SK-N-SH (cell line): ENCODE measurements at regions not wholly inside any gene's neighbourhood (a gene's known extent, or its start where the extent isn't known, plus 50 kb on each side); places are given as distances from the start of the nearest gene placed in this dataset.

Experiments
- CTCF ChIA-PET: fragments of 300-600, 350-600 bp; formaldehyde crosslinking; extraction: SDS; loops from one replicate; lab custom pipeline; 2021; lab: Yijun Ruan, JAX
- POLR2A ChIA-PET: fragments of 350-600 bp; sonication (Branson Sonifier 250); formaldehyde crosslinking; extraction: SDS; loops from one replicate; lab custom pipeline; 2020; ENCODE audit warnings: antibody characterized with exemption, inconsistent platforms; lab: Yijun Ruan, JAX
- DNase-seq: peaks from one replicate; pipeline ENCODE4 v3.0.0; 2012
- H2AFZ ChIP-seq: fragments of 200-600 bp; sonication (generic); 2 replicates; pipeline ENCODE4 v1.8.1; 2016; ENCODE audit warnings: antibody characterized with exemption, mild to moderate bottlenecking, low read depth
- H3F3A ChIP-seq: fragments of 200-600 bp; sonication (generic); replicated peaks from 2 replicates; pipeline ENCODE3; 2016; ENCODE audit warnings: antibody characterized with exemption, mild to moderate bottlenecking; ENCODE audit not compliant: insufficient read depth
- H3K27ac ChIP-seq, 2 experiments: fragments of 200-500 bp in 1 of 2; fragments of 200-600 bp in 1 of 2; sonication (Bioruptor generic) in 1 of 2; sonication (generic), shearing (Covaris generic) in 1 of 2; 2 replicates each; pipeline versions ENCODE4 v1.5.1 to v1.6.1; 2014 to 2016; ENCODE audit warnings: low read depth in 2 of 2, inconsistent platforms in 1 of 2, low read length in 1 of 2, mild to moderate bottlenecking in 1 of 2, mixed read lengths in 1 of 2
- H3K27me3 ChIP-seq: fragments of 200-600 bp; sonication (generic), shearing (Covaris generic); 2 replicates; pipeline ENCODE4 v1.6.1; 2016; ENCODE audit warnings: mixed run types; ENCODE audit not compliant: insufficient read depth
- H3K36me3 ChIP-seq, 2 experiments: fragments of 200-500 bp in 1 of 2; fragments of 200-600 bp in 1 of 2; sonication (Bioruptor generic) in 1 of 2; sonication (generic) in 1 of 2; replicated peaks in 1 of 2; 2 replicates each; pipeline versions ENCODE3 to v1.5.1; 2014 to 2016; ENCODE audit warnings: low read length in 1 of 2, mild to moderate bottlenecking in 1 of 2; ENCODE audit not compliant: insufficient read depth in 2 of 2, control insufficient read depth in 1 of 2
- H3K4me1 ChIP-seq, 2 experiments: fragments of 200-500 bp in 1 of 2; fragments of 200-600 bp in 1 of 2; sonication (Bioruptor generic) in 1 of 2; sonication (generic), shearing (Covaris generic) in 1 of 2; 2 replicates each; pipeline versions ENCODE4 v1.5.1 to v1.6.1; 2014 to 2016; ENCODE audit warnings: low read depth in 1 of 2, low read length in 1 of 2, mixed run types in 1 of 2; ENCODE audit not compliant: insufficient read depth in 2 of 2, control insufficient read depth in 1 of 2
- H3K4me2 ChIP-seq: fragments of 200-600 bp; sonication (generic), shearing (Covaris generic); 2 replicates; pipeline ENCODE4 v1.6.1; 2017; ENCODE audit warnings: mixed run types
- H3K4me3 ChIP-seq, 2 experiments: fragments of 200-500 bp in 1 of 2; fragments of 200-600 bp in 1 of 2; sonication (Bioruptor generic) in 1 of 2; sonication (generic), shearing (Covaris generic) in 1 of 2; 2 replicates each; pipeline versions ENCODE4 v1.5.1 to v1.8.1; 2014 to 2016; ENCODE audit warnings: low read depth in 2 of 2, inconsistent platforms in 1 of 2, low read length in 1 of 2, mild to moderate bottlenecking in 1 of 2, mixed read lengths in 1 of 2, moderate library complexity in 1 of 2
- H3K79me2 ChIP-seq: fragments of 200-600 bp; sonication (generic); 2 replicates; pipeline ENCODE4 v1.8.1; 2017; ENCODE audit warnings: mild to moderate bottlenecking; ENCODE audit not compliant: insufficient read depth
- H3K9ac ChIP-seq: fragments of 200-600 bp; sonication (generic); 2 replicates; pipeline ENCODE4 v1.6.1; 2017; ENCODE audit warnings: mixed run types
- H3K9me2 ChIP-seq: fragments of 200-600 bp; sonication (generic); 2 replicates; pipeline ENCODE4 v1.6.1; 2017; ENCODE audit warnings: mixed run types
- H3K9me3 ChIP-seq: fragments of 200-600 bp; sonication (generic); 2 replicates; pipeline ENCODE4 v1.6.1; 2017; ENCODE audit warnings: mixed run types, mild to moderate bottlenecking, moderate library complexity
- H4K20me1 ChIP-seq: fragments of 200-600 bp; sonication (generic); 2 replicates; pipeline ENCODE4 v1.6.1; 2017; ENCODE audit warnings: mild to moderate bottlenecking, mixed run types; ENCODE audit not compliant: insufficient read depth
- CHD2 ChIP-seq: fragments of 150-350 bp; IDR thresholded peaks from 2 replicates; pipeline ENCODE4 v1.6.1; 2018; ENCODE audit warnings: low read length; ENCODE audit not compliant: partially characterized antibody
- EP300 ChIP-seq, 2 experiments: IDR thresholded peaks; 2 replicates each; pipeline versions ENCODE4 v1.4.0 to v1.6.1; 2012; ENCODE audit warnings: borderline replicate concordance in 1 of 2, low read depth in 1 of 2, low read length in 1 of 2
- FOSL2 ChIP-seq: IDR thresholded peaks from 2 replicates; pipeline ENCODE4 v1.4.0; 2012; ENCODE audit warnings: low read depth, mild to moderate bottlenecking, moderate library complexity, borderline replicate concordance
- MEF2A ChIP-seq: IDR thresholded peaks from 2 replicates; pipeline ENCODE4 v1.4.0; 2012; ENCODE audit warnings: low read depth, borderline replicate concordance
- POLR2AphosphoS5 ChIP-seq: IDR thresholded peaks from 2 replicates; pipeline ENCODE4 v1.6.1; 2012; ENCODE audit warnings: low read depth, low read length
- REST ChIP-seq: IDR thresholded peaks from 2 replicates; pipeline ENCODE4 v1.6.1; 2012; ENCODE audit warnings: mild to moderate bottlenecking, low read depth, low read length, moderate library complexity
- SIN3A ChIP-seq: IDR thresholded peaks from 2 replicates; pipeline ENCODE4 v1.6.1; 2012; ENCODE audit warnings: low read depth, mild to moderate bottlenecking, low read length, moderate library complexity, borderline replicate concordance
- ZBTB33 ChIP-seq: IDR thresholded peaks from 2 replicates; pipeline ENCODE4 v1.4.0; 2012; ENCODE audit warnings: low read depth, borderline replicate concordance
- small RNA-seq, 7 experiments: library from RNA; depleted of rRNA; stranded (forward); fragments of <200 nt; gene quantifications; one replicate each; pipeline ENCODE3, GENCODE V24; 2012

- ChIA-PET CTCF (interaction anchor here (1.8 kb wide), 1 partner anchor 9 kb away, joined by 14 read pairs; no protein-coding TSS in a partner anchor), POLR2A (no interaction called here)
- H3K4me3 ChIP-seq, result no peak overlapping the region
- no peak overlapping the region for H2AFZ ChIP-seq
- no peaks in the 10 kb centered on the region for H3F3A ChIP-seq
- H4K20me1 ChIP-seq, result no peaks in the 10 kb centered on the region
- H3K79me2 ChIP-seq, result no peaks in the 10 kb centered on the region
- H3K4me2 ChIP-seq, result no peak overlapping the region
- no peak overlapping the region for H3K27ac ChIP-seq
- peaks cover 4 to 8% of the 10 kb centered on the region in 2 experiments; a peak in 2 of 4 replicates for H3K4me1 ChIP-seq
- no peaks in the 10 kb centered on the region for H3K9me3 ChIP-seq
- no peak for TF ChIP-seq REST
- TF ChIP-seq ZBTB33, result no peak
- TF ChIP-seq MEF2A, result no peak
- no peak for TF ChIP-seq POLR2AphosphoS5
- TF ChIP-seq EP300 (IDR thresholded peaks at IDR 0.05; ENCODE audit: borderline replicate concordance in 1 of 2, low read depth in 1 of 2, low read length in 1 of 2), result no peak
- no peak for TF ChIP-seq CHD2
- no peak for TF ChIP-seq SIN3A
- no peak for TF ChIP-seq FOSL2
- H3K9me2 ChIP-seq, result no peaks in the 10 kb centered on the region
- H3K9ac ChIP-seq, result no peak overlapping the region
- DNase-seq, result no peak
- no peaks in the 10 kb centered on the region for H3K27me3 ChIP-seq
- no peaks in the 10 kb centered on the region for H3K36me3 ChIP-seq
Observed at GRCh38 chr4:151811403-151811802, 50.6 kb upstream of the GATB start.

Small RNA genes in the stretch of these regions (small RNA-seq; reads per million reads assigned to genes)
- gene RN7SL446P, result 0 to 0.64 (median 0) reads per million in 7 experiments
- gene RNA5SP169, result 0 reads per million in 7 experiments
